KMS-11 (cell line): ENCODE measurements at regions not wholly inside any gene's neighbourhood (a gene's known extent, or its start where the extent isn't known, plus 50 kb on each side); places are given as distances from the start of the nearest gene placed in this dataset.

Experiments used
- H2AFZ ChIP-seq: fragments of 200-600 bp; sonication (generic); 2 replicates; pipeline ENCODE4 v1.6.1; 2016; ENCODE audit warnings: antibody characterized with exemption, mixed run types, low read depth
- H3K27ac ChIP-seq: fragments of 200-600 bp; sonication (generic); 2 replicates; pipeline ENCODE4 v1.6.1; 2016; ENCODE audit warnings: mild to moderate bottlenecking, mixed run types
- H3K27me3 ChIP-seq: fragments of 200-600 bp; sonication (generic); 2 replicates; pipeline ENCODE4 v1.6.1; 2017; ENCODE audit warnings: mild to moderate bottlenecking, low read depth, mixed run types, moderate library complexity; ENCODE audit not compliant: insufficient read depth
- H3K36me3 ChIP-seq: fragments of 200-600 bp; sonication (generic); 2 replicates; pipeline ENCODE4 v1.6.1; 2017; ENCODE audit warnings: mild to moderate bottlenecking, mixed run types; ENCODE audit not compliant: insufficient read depth
- H3K4me1 ChIP-seq: fragments of 200-600 bp; sonication (generic); 2 replicates; pipeline ENCODE4 v1.6.1; 2016; ENCODE audit warnings: mild to moderate bottlenecking, low read depth, mixed run types; ENCODE audit not compliant: poor library complexity, severe bottlenecking
- H3K4me2 ChIP-seq: fragments of 200-600 bp; sonication (generic); 2 replicates; pipeline ENCODE4 v1.7.0; 2016; ENCODE audit warnings: mild to moderate bottlenecking, mixed run types
- H3K4me3 ChIP-seq: fragments of 200-600 bp; sonication (generic); IDR thresholded peaks from 2 replicates; pipeline ENCODE4 v1.6.1; 2017; ENCODE audit warnings: low read depth, low read length, mixed read lengths; ENCODE audit not compliant: insufficient read depth
- H3K79me2 ChIP-seq: fragments of 200-600 bp; sonication (generic); 2 replicates; pipeline ENCODE4 v1.6.1; 2016; ENCODE audit warnings: low read depth, mixed run types; ENCODE audit not compliant: insufficient read depth
- H3K9ac ChIP-seq: fragments of 200-600 bp; sonication (generic); 2 replicates; pipeline ENCODE4 v1.6.1; 2016; ENCODE audit warnings: mild to moderate bottlenecking, mixed run types
- H4K20me1 ChIP-seq: fragments of 200-600 bp; sonication (generic); 2 replicates; pipeline ENCODE4 v1.6.1; 2016; ENCODE audit warnings: mild to moderate bottlenecking, mixed run types; ENCODE audit not compliant: insufficient read depth
- CTCF ChIP-seq: fragments of 200-600 bp; sonication (generic); conservative IDR thresholded peaks from 2 replicates; pipeline ENCODE4 v1.6.1; 2017; ENCODE audit warnings: low read depth, mild to moderate bottlenecking, antibody characterized with exemption, low read length, moderate library complexity, mixed read lengths

GRCh38 chr2:12658310-12658945 is 58.3 kb upstream of the TRIB2 start:
- Histone ChIP-seq H2AFZ (no peak overlapping the region), H3K4me2 (no peak overlapping the region), H3K27ac (no peak overlapping the region), H4K20me1 (no peaks in the 10 kb centered on the region), H3K27me3 (no peaks in the 10 kb centered on the region), H3K4me3 (no peak overlapping the region), H3K4me1 (no peaks in the 10 kb centered on the region), H3K9ac (no peak overlapping the region), H3K79me2 (no peaks in the 10 kb centered on the region), H3K36me3 (no peaks in the 10 kb centered on the region)
- TF ChIP-seq CTCF, result no peak

- Histone ChIP-seq H3K36me3 (no peaks in the 10 kb centered on the region), H3K27ac (no peak overlapping the region), H3K4me2 (no peak overlapping the region), H3K79me2 (no peaks in the 10 kb centered on the region), H3K27me3 (no peaks in the 10 kb centered on the region), H2AFZ (no peak overlapping the region), H3K4me3 (no peak overlapping the region), H3K4me1 (no peaks in the 10 kb centered on the region), H3K9ac (no peak overlapping the region), H4K20me1 (no peaks in the 10 kb centered on the region)
- TF ChIP-seq CTCF, result no peak
These were observed 55.2 kb upstream of the TRIB2 start for GRCh38 chr2:12661489-12661888.

GRCh38 chr2:12663306-12664037 is 53.3 kb upstream of the TRIB2 start:
- TF ChIP-seq CTCF, result no peak
- no peak overlapping the region for H3K9ac ChIP-seq
- H3K27me3 ChIP-seq, result no peaks in the 10 kb centered on the region
- no peak overlapping the region for H3K27ac ChIP-seq
- H3K4me1 ChIP-seq, result no peaks in the 10 kb centered on the region
- H2AFZ ChIP-seq, result no peak overlapping the region
- no peaks in the 10 kb centered on the region for H4K20me1 ChIP-seq
- no peak overlapping the region for H3K4me2 ChIP-seq
- H3K36me3 ChIP-seq, result no peaks in the 10 kb centered on the region
- H3K79me2 ChIP-seq, result no peaks in the 10 kb centered on the region
- H3K4me3 ChIP-seq, result no peak overlapping the region

GRCh38 chr2:12665334-12665733 is 51.4 kb upstream of the TRIB2 start:
- no peaks in the 10 kb centered on the region for H4K20me1 ChIP-seq
- no peaks in the 10 kb centered on the region for H3K79me2 ChIP-seq
- no peak for TF ChIP-seq CTCF
- H3K4me3 ChIP-seq, result no peak overlapping the region
- H3K27me3 ChIP-seq, result no peaks in the 10 kb centered on the region
- H3K4me1 ChIP-seq, result no peaks in the 10 kb centered on the region
- no peak overlapping the region for H3K4me2 ChIP-seq
- no peak overlapping the region for H2AFZ ChIP-seq
- no peak overlapping the region for H3K9ac ChIP-seq
- no peak overlapping the region for H3K27ac ChIP-seq
- H3K36me3 ChIP-seq, result no peaks in the 10 kb centered on the region
